NT2/D1 (cell line): ENCODE measurements at regions not wholly inside any gene's neighbourhood (a gene's known extent, or its start where the extent isn't known, plus 50 kb on each side); places are given as distances from the start of the nearest gene placed in this dataset.

Experiments
- DNase-seq: peaks from one replicate; pipeline ENCODE4 v3.0.0-alpha.2; 2011; ENCODE audit warnings: low read depth, low spot score
- H3K27me3 ChIP-seq: 2 replicates; pipeline ENCODE4 v1.6.0; 2011; ENCODE audit warnings: mild to moderate bottlenecking; ENCODE audit not compliant: insufficient read length, insufficient read depth
- H3K36me3 ChIP-seq: 2 replicates; pipeline ENCODE4 v1.6.1; 2011; ENCODE audit warnings: mild to moderate bottlenecking, low read length, mixed read lengths; ENCODE audit not compliant: insufficient read depth, insufficient read length
- H3K4me1 ChIP-seq: 2 replicates; pipeline ENCODE4 v1.5.1; 2011; ENCODE audit not compliant: insufficient read depth, insufficient read length
- H3K4me3 ChIP-seq: 2 replicates; pipeline ENCODE4 v1.5.1; 2011; ENCODE audit warnings: low read depth; ENCODE audit not compliant: insufficient read length
- H3K9ac ChIP-seq: 2 replicates; pipeline ENCODE4 v1.6.0; 2011; ENCODE audit warnings: low read depth; ENCODE audit not compliant: insufficient read length
- H3K9me3 ChIP-seq: 2 replicates; pipeline ENCODE4 v1.5.1; 2011; ENCODE audit warnings: mild to moderate bottlenecking, low read length; ENCODE audit not compliant: insufficient read depth
- SUZ12 ChIP-seq: IDR thresholded peaks from 2 replicates; pipeline ENCODE4 v1.6.1; 2011; ENCODE audit not compliant: insufficient read length, insufficient read depth; ENCODE audit errors: extremely low read depth
- YY1 ChIP-seq: IDR thresholded peaks from 2 replicates; pipeline ENCODE4 v1.6.1; 2011; ENCODE audit not compliant: insufficient read length, insufficient read depth
- ZNF274 ChIP-seq: IDR thresholded peaks from 2 replicates; pipeline ENCODE4 v1.6.1; 2011; ENCODE audit warnings: mild to moderate bottlenecking, low read depth, low read length

DNA sequence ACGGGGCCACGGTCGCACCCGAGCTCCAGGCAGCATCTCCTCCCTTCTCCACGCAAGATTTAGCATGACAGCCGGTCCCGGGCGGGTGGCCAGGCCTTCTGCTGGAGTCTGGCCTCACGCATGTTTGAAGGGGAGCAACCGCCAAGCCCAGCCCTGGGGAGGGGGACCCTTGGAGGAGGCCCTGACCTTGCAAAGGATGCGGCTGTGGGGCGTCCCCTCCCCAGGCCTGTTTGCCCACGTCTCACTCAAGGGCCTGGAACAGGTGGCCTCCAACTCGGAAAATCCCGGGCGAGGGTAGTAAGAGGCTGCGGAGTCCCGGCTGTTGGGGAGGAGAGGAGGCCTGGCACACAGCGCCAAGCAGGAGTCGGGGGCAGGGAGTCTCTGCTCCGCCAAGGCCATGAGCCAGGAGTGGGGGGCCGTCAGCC, 50.6 kb upstream of the DPYSL4 start:
- no peaks in the 10 kb centered on the region for H3K4me1 ChIP-seq

DNA sequence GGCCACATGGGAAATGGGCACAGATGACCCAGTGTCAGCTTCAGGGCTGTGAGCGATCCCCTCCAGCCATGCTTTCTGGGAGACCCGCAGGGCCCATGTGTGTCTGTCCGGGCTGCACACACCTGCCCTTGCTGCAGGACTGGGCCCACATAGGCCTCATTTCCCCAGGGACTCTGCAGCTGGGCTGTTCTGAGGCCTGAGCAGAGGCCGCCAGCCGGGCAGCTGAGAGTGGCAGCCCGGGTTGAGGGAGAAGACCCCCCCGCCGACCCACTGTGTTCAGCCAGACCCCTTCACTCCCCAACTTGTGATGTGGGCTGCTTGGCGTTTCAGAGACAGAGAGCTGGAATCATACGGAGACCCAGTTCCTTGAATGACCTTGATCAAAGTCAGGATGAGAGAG, 50.1 kb upstream of the DPYSL4 start:
- Histone ChIP-seq H3K4me3 (no peak overlapping the region), H3K27me3 (no peaks in the 10 kb centered on the region), H3K9ac (no peak overlapping the region), H3K36me3 (no peaks in the 10 kb centered on the region), H3K9me3 (no peaks in the 10 kb centered on the region), H3K4me1 (no peaks in the 10 kb centered on the region)
- TF ChIP-seq ZNF274 (no peak), YY1 (no peak), SUZ12 (no peak)
- DNase-seq = no peak

More for the DNA sequence above, 50.6 kb upstream of the DPYSL4 start:
- Histone ChIP-seq H3K4me3 (no peak overlapping the region), H3K27me3 (no peaks in the 10 kb centered on the region), H3K9me3 (no peaks in the 10 kb centered on the region), H3K9ac (no peak overlapping the region), H3K36me3 (no peaks in the 10 kb centered on the region)
- DNase-seq = no peak
- no peak for TF ChIP-seq SUZ12
- no peak for TF ChIP-seq ZNF274
- no peak for TF ChIP-seq YY1
